GM18508 (cell line): ENCODE measurements at regions not wholly inside any gene's neighbourhood (a gene's known extent, or its start where the extent isn't known, plus 50 kb on each side); places are given as distances from the start of the nearest gene placed in this dataset.
"Not testable (repeated sequence)": the region's sequence is repeated elsewhere in the genome, so short reads cannot be mapped to it uniquely, and the experiment has no call there.

ENCODE experiments used
- ATAC-seq: cut with Tn5 transposase; IDR thresholded peaks from one replicate; pipeline ENCODE4 v1.9.1; 2021; ENCODE audit warnings: moderate number of reproducible peaks; ENCODE audit not compliant: insufficient read depth, unreplicated experiment

GRCh38 chr17:14522795-14523387, 222.0 kb downstream of the HS3ST3B1 start:
- no peak for ATAC-seq

- not testable (repeated sequence) for ATAC-seq
Observed at GRCh38 chr17:14518919-14519318, 218.0 kb downstream of the HS3ST3B1 start.

GRCh38 chr17:14514973-14515372, 214.1 kb downstream of the HS3ST3B1 start:
- no peak for ATAC-seq

- ATAC-seq = no peak
Observed at GRCh38 chr17:14513835-14514234, 213.0 kb downstream of the HS3ST3B1 start.

GRCh38 chr17:14510136-14510535, 209.3 kb downstream of the HS3ST3B1 start:
- ATAC-seq = no peak

- no peak for ATAC-seq
Observed at GRCh38 chr17:14508156-14508555, 207.3 kb downstream of the HS3ST3B1 start.

GRCh38 chr17:14506364-14506763, 205.5 kb downstream of the HS3ST3B1 start:
- no peak for ATAC-seq

- ATAC-seq = no peak
Observed at GRCh38 chr17:14505606-14506005, 204.7 kb downstream of the HS3ST3B1 start.

- no peak for ATAC-seq
Observed at GRCh38 chr17:14499976-14500375, 199.1 kb downstream of the HS3ST3B1 start.

- no peak for ATAC-seq
Observed at GRCh38 chr17:14498812-14499211, 197.9 kb downstream of the HS3ST3B1 start.

GRCh38 chr17:14494161-14494560, 193.3 kb downstream of the HS3ST3B1 start:
- no peak for ATAC-seq

- ATAC-seq = no peak
Observed at GRCh38 chr17:14489986-14490385, 189.1 kb downstream of the HS3ST3B1 start.

- ATAC-seq = no peak
Observed at GRCh38 chr17:14488958-14489550, 188.2 kb downstream of the HS3ST3B1 start.

- ATAC-seq = no peak
Observed at GRCh38 chr17:14487068-14487467, 186.2 kb downstream of the HS3ST3B1 start.

GRCh38 chr17:14482715-14483114, 181.8 kb downstream of the HS3ST3B1 start:
- ATAC-seq = no peak

- no peak for ATAC-seq
Observed at GRCh38 chr17:14481664-14482063, 180.8 kb downstream of the HS3ST3B1 start.

GRCh38 chr17:14474591-14474990, 173.7 kb downstream of the HS3ST3B1 start:
- ATAC-seq = no peak

GRCh38 chr17:14471052-14471451, 170.2 kb downstream of the HS3ST3B1 start:
- ATAC-seq = no peak

GRCh38 chr17:14470417-14470816, 169.5 kb downstream of the HS3ST3B1 start:
- no peak for ATAC-seq

GRCh38 chr17:14469971-14470370, 169.1 kb downstream of the HS3ST3B1 start:
- no peak for ATAC-seq

GRCh38 chr17:14468858-14469257, 168.0 kb downstream of the HS3ST3B1 start:
- ATAC-seq = no peak

GRCh38 chr17:14461227-14461548, 160.3 kb downstream of the HS3ST3B1 start:
- ATAC-seq = no peak
